ENCODE measurements at regions not wholly inside any gene's neighbourhood (a gene's known extent, or its start where the extent isn't known, plus 50 kb on each side); places are given as distances from the start of the nearest gene placed in this dataset.

DNA sequence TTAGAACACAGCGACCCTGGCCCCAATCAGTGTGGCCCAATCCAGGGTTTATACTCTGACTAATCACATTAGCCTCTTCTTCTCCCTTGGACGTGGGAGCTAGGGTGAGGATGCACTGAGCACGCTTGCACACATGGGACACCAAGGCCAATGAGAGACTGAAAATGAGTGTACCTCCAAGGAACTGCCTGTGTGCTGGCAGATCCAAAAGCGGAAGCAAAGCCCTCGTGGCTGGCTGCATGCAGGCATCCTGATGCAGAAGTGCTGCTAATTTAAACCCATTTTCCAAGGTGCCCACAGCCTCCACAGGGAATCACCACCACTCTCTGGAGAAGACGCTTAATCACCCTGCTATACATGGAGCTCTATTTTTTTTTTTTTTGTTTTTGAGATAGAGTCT, 375.3 kb upstream of the XYLT1 start:
- in situ Hi-C loops (cut with MboI; ENCODE audit: low pct_unique_long_range_greater_than_20kb, low sequenced_read_pairs, unreplicated experiment): no loop called here
- no peak for DNase-seq (ENCODE audit: low spot score)
- TF ChIP-seq, protein P1, sequence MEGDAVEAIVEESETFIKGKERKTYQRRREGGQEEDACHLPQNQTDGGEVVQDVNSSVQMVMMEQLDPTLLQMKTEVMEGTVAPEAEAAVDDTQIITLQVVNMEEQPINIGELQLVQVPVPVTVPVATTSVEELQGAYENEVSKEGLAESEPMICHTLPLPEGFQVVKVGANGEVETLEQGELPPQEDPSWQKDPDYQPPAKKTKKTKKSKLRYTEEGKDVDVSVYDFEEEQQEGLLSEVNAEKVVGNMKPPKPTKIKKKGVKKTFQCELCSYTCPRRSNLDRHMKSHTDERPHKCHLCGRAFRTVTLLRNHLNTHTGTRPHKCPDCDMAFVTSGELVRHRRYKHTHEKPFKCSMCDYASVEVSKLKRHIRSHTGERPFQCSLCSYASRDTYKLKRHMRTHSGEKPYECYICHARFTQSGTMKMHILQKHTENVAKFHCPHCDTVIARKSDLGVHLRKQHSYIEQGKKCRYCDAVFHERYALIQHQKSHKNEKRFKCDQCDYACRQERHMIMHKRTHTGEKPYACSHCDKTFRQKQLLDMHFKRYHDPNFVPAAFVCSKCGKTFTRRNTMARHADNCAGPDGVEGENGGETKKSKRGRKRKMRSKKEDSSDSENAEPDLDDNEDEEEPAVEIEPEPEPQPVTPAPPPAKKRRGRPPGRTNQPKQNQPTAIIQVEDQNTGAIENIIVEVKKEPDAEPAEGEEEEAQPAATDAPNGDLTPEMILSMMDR (IDR thresholded peaks at IDR 0.05; ENCODE audit: extremely low read depth, insufficient read depth, missing control alignments): no peak

DNA sequence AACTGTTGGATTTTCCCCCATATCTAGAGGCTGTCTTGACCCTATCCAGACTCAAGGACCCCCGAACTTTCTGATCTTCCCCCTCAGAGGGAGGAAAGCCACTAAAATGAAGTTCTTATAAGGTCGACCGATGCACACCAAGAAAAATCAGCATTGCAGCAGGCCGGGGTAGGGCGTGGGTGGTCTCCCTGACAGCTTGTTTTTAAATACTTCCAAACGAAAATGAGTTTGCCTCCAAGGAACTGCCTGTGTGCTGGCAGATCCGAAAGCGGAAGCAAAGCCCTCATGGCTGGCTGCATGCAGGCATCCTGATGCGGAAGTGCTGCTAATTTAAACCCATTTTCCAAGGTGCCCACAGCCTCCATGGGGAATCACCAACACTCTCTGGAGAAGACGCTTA, 374.3 kb upstream of the XYLT1 start:
- in situ Hi-C loops (cut with MboI; ENCODE audit: low pct_unique_long_range_greater_than_20kb, low sequenced_read_pairs, unreplicated experiment): no loop called here
- DNase-seq (ENCODE audit: low spot score): no peak
- TF ChIP-seq, protein P1 (IDR thresholded peaks at IDR 0.05; ENCODE audit: extremely low read depth, insufficient read depth, missing control alignments): no peak

DNA sequence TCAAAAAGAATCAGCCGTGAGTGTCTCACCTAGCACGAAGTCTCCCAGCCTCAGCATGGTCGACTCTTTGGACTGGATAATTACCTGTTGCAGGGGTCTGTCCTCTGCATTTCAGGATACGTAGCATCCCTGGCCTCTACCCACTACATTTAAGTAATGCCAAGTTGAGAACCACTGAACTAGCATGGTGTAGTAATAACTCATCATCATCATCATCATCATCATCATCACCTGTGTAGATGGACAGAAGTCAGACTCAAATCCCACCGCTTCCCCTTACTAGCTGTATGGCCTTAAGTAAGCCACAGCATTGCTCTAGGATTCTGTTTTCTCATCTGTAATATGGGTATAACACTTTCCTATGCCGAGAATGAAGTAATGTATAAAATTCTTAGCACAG, 373.1 kb upstream of the XYLT1 start:
- no peak for DNase-seq (ENCODE audit: low spot score)

DNA sequence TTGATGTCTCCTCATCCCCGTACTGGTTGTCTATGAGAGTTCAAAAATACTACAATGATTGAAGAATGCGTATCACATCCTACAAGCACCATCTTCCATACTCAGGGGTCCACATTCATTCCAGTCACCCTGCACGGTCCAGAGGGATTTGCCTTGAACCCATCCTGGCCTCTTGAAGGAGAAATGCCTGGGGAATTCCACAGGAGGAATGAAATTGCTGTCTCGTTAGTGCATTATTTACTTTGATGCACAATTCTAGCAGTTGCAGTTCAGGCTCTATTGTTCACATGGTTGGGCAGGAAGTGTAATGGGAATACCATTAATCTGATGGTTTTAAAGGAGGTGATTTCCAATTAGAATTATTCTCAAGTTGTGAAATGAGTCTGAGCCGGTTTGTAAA, 369.1 kb upstream of the XYLT1 start:
- DNase-seq (ENCODE audit: low spot score): no peak
- TF ChIP-seq, protein P1 (IDR thresholded peaks at IDR 0.05; ENCODE audit: extremely low read depth, insufficient read depth, missing control alignments): no peak
- in situ Hi-C loops (cut with MboI; ENCODE audit: low pct_unique_long_range_greater_than_20kb, low sequenced_read_pairs, unreplicated experiment): no loop called here

More for the DNA sequence above, 373.1 kb upstream of the XYLT1 start:
- TF ChIP-seq, protein P1 (IDR thresholded peaks at IDR 0.05; ENCODE audit: extremely low read depth, insufficient read depth, missing control alignments): no peak
- in situ Hi-C loops (cut with MboI; ENCODE audit: low pct_unique_long_range_greater_than_20kb, low sequenced_read_pairs, unreplicated experiment): no loop called here

DNA sequence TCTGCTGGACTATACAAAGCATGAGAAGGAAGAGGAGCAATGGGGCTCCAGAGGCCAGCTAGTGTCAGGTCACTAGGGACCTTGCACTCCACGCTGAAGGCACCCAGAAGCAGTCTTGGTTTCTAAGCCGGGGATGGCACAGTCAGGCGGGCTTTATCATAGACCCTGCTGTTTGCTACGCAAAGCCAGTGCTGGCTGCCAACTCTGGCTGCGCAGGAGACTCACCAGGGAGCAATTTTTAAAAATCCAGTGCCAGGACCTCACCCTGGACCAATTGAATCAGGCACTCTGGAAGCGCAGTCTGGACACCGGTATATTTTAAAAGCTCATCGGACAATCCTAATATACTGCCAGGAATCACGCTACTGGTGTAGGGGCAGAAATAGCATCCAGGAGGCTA, 368.5 kb upstream of the XYLT1 start:
- in situ Hi-C loops (cut with MboI; ENCODE audit: low pct_unique_long_range_greater_than_20kb, low sequenced_read_pairs, unreplicated experiment): no loop called here
- no peak for DNase-seq (ENCODE audit: low spot score)
- TF ChIP-seq, protein P1 (IDR thresholded peaks at IDR 0.05; ENCODE audit: extremely low read depth, insufficient read depth, missing control alignments): no peak

DNA sequence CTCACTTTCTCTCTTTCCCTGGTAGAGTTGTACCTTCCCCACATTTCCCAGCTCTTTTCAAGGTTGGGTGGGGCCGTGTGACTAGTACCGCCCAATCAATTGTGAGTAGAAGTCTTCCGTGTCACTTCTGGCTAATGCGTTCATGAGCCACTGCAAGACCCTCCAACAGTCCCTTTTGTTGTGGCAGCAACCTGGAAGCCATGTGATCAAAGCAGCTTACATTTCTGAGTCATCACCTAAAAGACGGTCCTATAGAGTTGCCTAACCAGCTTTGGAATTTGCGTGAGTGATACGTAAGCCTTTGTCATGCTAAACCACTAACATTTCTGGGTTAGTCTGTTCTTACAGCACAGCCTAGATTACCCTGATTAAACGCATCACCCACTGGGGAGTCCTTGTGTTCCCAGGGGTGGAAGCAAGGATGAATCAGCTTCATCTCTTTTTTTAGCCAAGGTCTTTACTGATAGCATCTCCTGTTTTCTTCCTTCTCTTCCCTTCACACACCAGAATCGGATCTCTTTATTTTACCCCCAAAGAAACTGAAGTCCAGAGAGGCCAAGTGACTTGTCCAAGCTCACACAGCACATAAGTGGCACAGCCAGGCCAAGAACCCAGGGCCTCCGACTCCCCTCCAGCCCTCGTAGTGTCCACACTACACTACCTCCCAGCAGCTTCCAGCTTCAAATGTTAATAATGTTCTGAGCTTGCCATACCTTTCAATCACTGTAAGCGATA, 366.3 kb upstream of the XYLT1 start:
- in situ Hi-C loops (cut with MboI; ENCODE audit: low pct_unique_long_range_greater_than_20kb, low sequenced_read_pairs, unreplicated experiment): no loop called here
- no peak for DNase-seq (ENCODE audit: low spot score)
- TF ChIP-seq, protein P1 (IDR thresholded peaks at IDR 0.05; ENCODE audit: extremely low read depth, insufficient read depth, missing control alignments): no peak

All from GM13977 (cell line).